ENCODE measurements at regions not wholly inside any gene's neighbourhood (a gene's known extent, or its start where the extent isn't known, plus 50 kb on each side); places are given as distances from the start of the nearest gene placed in this dataset.

GRCh38 chr12:4969405-4969804, 59.7 kb downstream of the KCNA1 start:
- no peak for TF ChIP-seq ZFX (IDR thresholded peaks at IDR 0.05)
- no peak for TF ChIP-seq CTCF (conservative IDR thresholded peaks at IDR 0.05)
- H3K27ac ChIP-seq = no peak overlapping the region

GRCh38 chr12:4974217-4974616, 64.5 kb downstream of the KCNA1 start:
- TF ChIP-seq ZFX (IDR thresholded peaks at IDR 0.05) (no peak), CTCF (conservative IDR thresholded peaks at IDR 0.05) (no peak)
- no peak overlapping the region for H3K27ac ChIP-seq

- TF ChIP-seq ZFX (IDR thresholded peaks at IDR 0.05) (no peak), CTCF (conservative IDR thresholded peaks at IDR 0.05) (peak; percentile 47)
Measured at GRCh38 chr12:4975574-4975973, 65.9 kb downstream of the KCNA1 start.

GRCh38 chr12:4977102-4977501, 66.6 kb upstream of the KCNA5 start:
- no peak overlapping the region for H3K27ac ChIP-seq
- TF ChIP-seq ZFX (IDR thresholded peaks at IDR 0.05) = no peak
- no peak for TF ChIP-seq CTCF (conservative IDR thresholded peaks at IDR 0.05)

More at GRCh38 chr12:4975574-4975973, 65.9 kb downstream of the KCNA1 start:
- no peak overlapping the region for H3K27ac ChIP-seq

DNA sequence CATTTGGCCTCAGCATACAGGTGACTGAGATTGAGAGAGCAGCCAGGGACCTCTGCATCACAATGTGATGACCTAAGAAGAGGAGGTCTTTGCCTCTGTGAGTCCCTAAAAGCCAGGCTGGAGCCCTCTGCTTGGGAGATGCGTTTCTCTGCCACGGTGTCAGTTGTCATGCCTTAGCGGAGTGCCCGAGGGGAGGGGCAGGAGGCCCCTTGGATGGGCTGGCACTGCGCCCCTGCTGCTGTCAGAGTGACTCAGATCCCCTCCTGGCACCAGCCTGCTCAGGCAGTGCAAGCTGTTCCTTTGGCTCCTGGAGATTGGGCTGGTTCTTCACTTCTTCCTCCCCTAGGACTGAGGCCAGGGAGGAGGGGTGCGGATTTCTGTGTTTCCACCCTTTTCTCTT, 64.9 kb upstream of the KCNA5 start:
- H3K27ac ChIP-seq = no peak overlapping the region
- TF ChIP-seq ZFX (IDR thresholded peaks at IDR 0.05) (no peak), CTCF (conservative IDR thresholded peaks at IDR 0.05) (no peak)

- TF ChIP-seq ZFX (IDR thresholded peaks at IDR 0.05) (no peak), CTCF (conservative IDR thresholded peaks at IDR 0.05) (no peak)
- H3K27ac ChIP-seq = no peak overlapping the region
Measured at GRCh38 chr12:4979737-4980136, 63.9 kb upstream of the KCNA5 start.

- no peak overlapping the region for H3K27ac ChIP-seq
- TF ChIP-seq CTCF (conservative IDR thresholded peaks at IDR 0.05) = no peak
- no peak for TF ChIP-seq ZFX (IDR thresholded peaks at IDR 0.05)
Measured at GRCh38 chr12:4984344-4984743, 59.3 kb upstream of the KCNA5 start.

All from C4-2B (cell line).